HEK293T (cell line): ENCODE measurements at regions not wholly inside any gene's neighbourhood (a gene's known extent, or its start where the extent isn't known, plus 50 kb on each side); places are given as distances from the start of the nearest gene placed in this dataset.

Source experiments
- CTCF ChIA-PET: fragments of 350-600 bp; formaldehyde crosslinking; extraction: SDS; loops from one replicate; lab custom pipeline; 2021; ENCODE audit warnings: antibody characterized with exemption, inconsistent platforms; lab: Yijun Ruan, JAX
- POLR2A ChIA-PET: fragments of 350-600 bp; formaldehyde crosslinking; extraction: SDS; loops from one replicate; lab custom pipeline; 2020; ENCODE audit warnings: antibody characterized with exemption, inconsistent platforms; lab: Yijun Ruan, JAX
- DNase-seq: peaks from one replicate; pipeline ENCODE4 v3.0.0; 2012; ENCODE audit warnings: mixed read lengths; ENCODE audit errors: extremely low spot score
- ARNT ChIP-seq: fragments of 450-650 bp; IDR thresholded peaks from 2 replicates; pipeline ENCODE4 v1.6.1; 2017; ENCODE audit warnings: mild to moderate bottlenecking
- BHLHE40 ChIP-seq: fragments of 450-650 bp; IDR thresholded peaks from 2 replicates; pipeline ENCODE4 v1.6.1; 2016; ENCODE audit warnings: mild to moderate bottlenecking, moderate library complexity, borderline replicate concordance
- CTBP1 ChIP-seq: fragments of 450-650 bp; IDR thresholded peaks from 2 replicates; pipeline ENCODE4 v1.6.1; 2016; ENCODE audit warnings: borderline replicate concordance
- ELF4 ChIP-seq: fragments of 450-650 bp; IDR thresholded peaks from 2 replicates; pipeline ENCODE4 v1.6.1; 2017; ENCODE audit warnings: antibody characterized with exemption
- FOXA1 ChIP-seq: fragments of 450-650 bp; IDR thresholded peaks from 2 replicates; pipeline ENCODE4 v1.6.1; 2016; ENCODE audit warnings: mild to moderate bottlenecking
- FOXK2 ChIP-seq: fragments of 450-650 bp; IDR thresholded peaks from 2 replicates; pipeline ENCODE4 v1.6.1; 2016; ENCODE audit warnings: mild to moderate bottlenecking
- FOXM1 ChIP-seq: fragments of 450-650 bp; IDR thresholded peaks from 2 replicates; pipeline ENCODE4 v1.6.1; 2017; ENCODE audit warnings: mild to moderate bottlenecking, borderline replicate concordance
- HDGF ChIP-seq: fragments of 450-650 bp; IDR thresholded peaks from 2 replicates; pipeline ENCODE4 v1.6.1; 2017; ENCODE audit warnings: antibody characterized with exemption, borderline replicate concordance
- L3MBTL2 ChIP-seq: fragments of 450-650 bp; conservative IDR thresholded peaks from 2 replicates; pipeline ENCODE4 v1.6.1; 2016; ENCODE audit warnings: mild to moderate bottlenecking
- LEF1 ChIP-seq: fragments of 450-650 bp; IDR thresholded peaks from 2 replicates; pipeline ENCODE4 v1.6.1; 2017; ENCODE audit warnings: mild to moderate bottlenecking, borderline replicate concordance
- NFRKB ChIP-seq: fragments of 450-650 bp; IDR thresholded peaks from 2 replicates; pipeline ENCODE4 v1.6.1; 2016; ENCODE audit warnings: mild to moderate bottlenecking, moderate library complexity
- SP1 ChIP-seq: fragments of 450-650 bp; IDR thresholded peaks from 2 replicates; pipeline ENCODE4 v1.6.1; 2017
- SUZ12 ChIP-seq: fragments of 450-650 bp; IDR thresholded peaks from 2 replicates; pipeline ENCODE4 v1.6.1; 2016; ENCODE audit warnings: mild to moderate bottlenecking
- TARDBP ChIP-seq: fragments of 450-650 bp; IDR thresholded peaks from 2 replicates; pipeline ENCODE4 v1.6.1; 2016
- ZNF384 ChIP-seq: fragments of 450-650 bp; IDR thresholded peaks from 2 replicates; pipeline ENCODE4 v1.6.1; 2016
- TF ChIP-seq, protein P1 (sequence below): fragments of 450-650 bp; IDR thresholded peaks from 2 replicates; pipeline ENCODE4 v1.6.1; 2016

- TF ChIP-seq FOXM1 (no peak), ZNF384 (no peak), FOXA1 (no peak), FOXK2 (no peak), NFRKB (no peak), ELF4 (no peak), CTBP1 (no peak), LEF1 (no peak), BHLHE40 (no peak), ARNT (no peak), SP1 (no peak), HDGF (no peak), SUZ12 (no peak), TARDBP (no peak), L3MBTL2 (no peak)
- TF ChIP-seq, protein P1, sequence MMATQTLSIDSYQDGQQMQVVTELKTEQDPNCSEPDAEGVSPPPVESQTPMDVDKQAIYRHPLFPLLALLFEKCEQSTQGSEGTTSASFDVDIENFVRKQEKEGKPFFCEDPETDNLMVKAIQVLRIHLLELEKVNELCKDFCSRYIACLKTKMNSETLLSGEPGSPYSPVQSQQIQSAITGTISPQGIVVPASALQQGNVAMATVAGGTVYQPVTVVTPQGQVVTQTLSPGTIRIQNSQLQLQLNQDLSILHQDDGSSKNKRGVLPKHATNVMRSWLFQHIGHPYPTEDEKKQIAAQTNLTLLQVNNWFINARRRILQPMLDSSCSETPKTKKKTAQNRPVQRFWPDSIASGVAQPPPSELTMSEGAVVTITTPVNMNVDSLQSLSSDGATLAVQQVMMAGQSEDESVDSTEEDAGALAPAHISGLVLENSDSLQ, result no peak
- ChIA-PET CTCF (no interaction called here), POLR2A (no interaction called here)
- DNase-seq, result no peak
Measured at GRCh38 chr4:141921293-141921692, 284.9 kb downstream of the IL15 start.

- POLR2A ChIA-PET, result no interaction called here
- TF ChIP-seq FOXK2, result no peak
- TF ChIP-seq FOXM1, result no peak
- TF ChIP-seq HDGF, result no peak
- TF ChIP-seq ELF4, result no peak
- TF ChIP-seq TARDBP, result no peak
- no peak for TF ChIP-seq SP1
- TF ChIP-seq L3MBTL2, result no peak
- TF ChIP-seq, protein P1, result no peak
- no peak for TF ChIP-seq NFRKB
- TF ChIP-seq ARNT, result no peak
- TF ChIP-seq FOXA1, result no peak
- no peak for TF ChIP-seq LEF1
- TF ChIP-seq ZNF384, result no peak
- no peak for TF ChIP-seq SUZ12
- no peak for TF ChIP-seq BHLHE40
- CTCF ChIA-PET, result no interaction called here
- no peak for DNase-seq
Measured at GRCh38 chr4:141922236-141922635, 285.9 kb downstream of the IL15 start.

- ChIA-PET POLR2A (no interaction called here), CTCF (no interaction called here)
- TF ChIP-seq FOXM1, result no peak
- no peak for TF ChIP-seq HDGF
- TF ChIP-seq SUZ12, result no peak
- no peak for TF ChIP-seq ELF4
- no peak for TF ChIP-seq LEF1
- TF ChIP-seq, protein P1, result no peak
- TF ChIP-seq ARNT, result no peak
- TF ChIP-seq FOXA1, result no peak
- no peak for TF ChIP-seq SP1
- no peak for TF ChIP-seq BHLHE40
- no peak for DNase-seq
Measured at GRCh38 chr4:141926406-141926805, 290.0 kb downstream of the IL15 start.

- ChIA-PET CTCF (no interaction called here), POLR2A (no interaction called here)
- TF ChIP-seq ARNT, result no peak
- no peak for TF ChIP-seq TARDBP
- TF ChIP-seq L3MBTL2, result no peak
- no peak for TF ChIP-seq FOXK2
- TF ChIP-seq, protein P1, result no peak
- no peak for TF ChIP-seq FOXA1
- TF ChIP-seq BHLHE40, result no peak
- DNase-seq, result no peak
Measured at GRCh38 chr4:141932490-141932889, 296.1 kb downstream of the IL15 start.

GRCh38 chr4:141933978-141934377, 297.6 kb downstream of the IL15 start:
- TF ChIP-seq, protein P1, result no peak
- TF ChIP-seq NFRKB (no peak), FOXK2 (no peak), ARNT (no peak), SP1 (no peak), TARDBP (no peak), LEF1 (no peak), SUZ12 (no peak), FOXA1 (no peak), ZNF384 (no peak), HDGF (no peak), ELF4 (no peak), FOXM1 (no peak)
- ChIA-PET POLR2A (no interaction called here), CTCF (no interaction called here)
- no peak for DNase-seq

DNA sequence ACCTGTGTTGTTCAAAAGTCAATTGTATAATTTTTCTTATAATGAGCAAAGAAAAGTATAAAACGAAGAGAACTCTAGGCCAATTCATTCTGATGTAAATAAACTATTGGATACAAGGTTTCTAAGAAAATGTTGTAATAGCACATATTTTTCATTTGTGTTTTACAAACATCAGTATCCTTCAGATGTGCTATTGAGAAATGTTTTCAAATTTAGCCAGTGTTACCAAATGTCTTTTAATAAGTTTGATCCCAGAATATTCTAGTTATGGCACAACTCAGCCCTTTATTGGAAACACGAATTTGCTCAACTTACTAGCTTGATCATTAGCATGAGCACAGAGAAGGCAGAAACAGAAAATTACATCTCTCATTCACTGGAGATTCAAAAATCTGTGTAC, 319.3 kb downstream of the IL15 start:
- no peak for TF ChIP-seq FOXM1
- no peak for TF ChIP-seq LEF1
- TF ChIP-seq CTBP1, result no peak
- TF ChIP-seq SP1, result no peak
- no peak for TF ChIP-seq ARNT
- no peak for TF ChIP-seq L3MBTL2
- ChIA-PET POLR2A (no interaction called here), CTCF (no interaction called here)
- DNase-seq, result no peak
